GM19468 (cell line): ENCODE measurements at regions not wholly inside any gene's neighbourhood (a gene's known extent, or its start where the extent isn't known, plus 50 kb on each side); places are given as distances from the start of the nearest gene placed in this dataset.

ENCODE experiments used
- ATAC-seq: cut with Tn5 transposase; IDR thresholded peaks from one replicate; pipeline ENCODE4 v1.9.1; 2021; ENCODE audit warnings: mild to moderate bottlenecking, moderate library complexity, moderate number of reproducible peaks; ENCODE audit not compliant: unreplicated experiment; ENCODE audit errors: extremely low read depth

GRCh38 chr12:63276537-63277365, 125.8 kb upstream of the AVPR1A start:
- no peak for ATAC-seq

GRCh38 chr12:63266988-63267387, 116.0 kb upstream of the AVPR1A start:
- no peak for ATAC-seq

DNA sequence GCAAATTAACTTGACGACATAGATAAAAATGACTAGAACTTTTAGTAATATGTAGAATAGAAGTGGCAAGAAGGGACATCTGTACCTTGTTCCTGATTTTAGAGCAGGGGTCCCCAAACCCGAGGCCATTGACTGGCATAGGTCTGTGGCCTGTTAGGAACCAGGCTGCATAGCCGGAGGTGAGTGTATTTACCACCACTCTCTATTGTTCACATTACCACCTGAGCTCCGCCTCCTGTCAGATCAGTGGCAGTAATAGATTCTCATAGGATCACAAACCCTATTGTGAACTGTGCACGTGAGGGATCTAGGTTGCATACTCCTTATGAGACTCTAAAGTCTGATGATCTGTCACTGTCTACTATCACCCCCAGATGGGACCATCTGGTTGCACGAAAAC, 113.6 kb upstream of the AVPR1A start:
- no peak for ATAC-seq

- ATAC-seq: no peak
Measured at GRCh38 chr12:63250486-63250885, 99.5 kb upstream of the AVPR1A start.

GRCh38 chr12:63238892-63239291, 87.9 kb upstream of the AVPR1A start:
- ATAC-seq: no peak

DNA sequence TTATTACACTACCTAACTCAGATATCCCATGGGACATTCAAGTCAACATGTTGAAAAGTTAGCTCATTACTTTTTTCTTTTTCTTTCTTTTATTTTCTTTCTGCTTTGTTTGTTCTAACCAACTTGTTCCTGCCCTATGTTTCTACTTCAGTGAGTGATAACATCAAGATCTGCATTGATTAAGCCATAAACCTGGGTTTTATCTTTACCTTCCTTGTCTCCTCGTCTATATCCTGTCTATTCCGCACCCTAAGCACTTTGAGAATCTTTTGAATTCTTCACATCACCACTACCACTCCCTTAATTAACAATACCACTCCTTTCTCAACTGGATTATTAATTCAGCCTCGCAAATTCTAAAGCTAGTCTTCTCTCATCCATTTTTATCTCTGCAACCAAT, 81.9 kb upstream of the AVPR1A start:
- no peak for ATAC-seq

GRCh38 chr12:63228853-63229252, 77.9 kb upstream of the AVPR1A start:
- no peak for ATAC-seq

- no peak for ATAC-seq
Measured at GRCh38 chr12:63226792-63227463, 75.9 kb upstream of the AVPR1A start.

DNA sequence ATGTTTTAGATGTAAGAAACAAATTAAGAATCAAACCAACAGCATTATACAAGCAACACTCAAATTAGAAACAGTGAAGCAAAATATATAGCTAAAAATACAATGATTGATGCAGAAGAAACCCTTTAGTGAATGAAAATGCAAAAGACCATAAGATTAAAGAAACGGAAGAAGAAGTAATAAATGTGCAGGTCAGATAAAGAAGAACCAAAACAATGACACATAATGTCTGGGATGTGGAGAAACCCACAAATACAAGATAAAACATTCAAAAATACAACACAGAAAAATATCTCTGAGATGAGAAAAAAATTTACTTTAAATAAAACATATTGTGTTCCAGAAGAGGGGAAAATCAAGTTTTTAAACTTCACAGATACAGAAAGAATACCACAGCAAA, 73.4 kb upstream of the AVPR1A start:
- no peak for ATAC-seq

DNA sequence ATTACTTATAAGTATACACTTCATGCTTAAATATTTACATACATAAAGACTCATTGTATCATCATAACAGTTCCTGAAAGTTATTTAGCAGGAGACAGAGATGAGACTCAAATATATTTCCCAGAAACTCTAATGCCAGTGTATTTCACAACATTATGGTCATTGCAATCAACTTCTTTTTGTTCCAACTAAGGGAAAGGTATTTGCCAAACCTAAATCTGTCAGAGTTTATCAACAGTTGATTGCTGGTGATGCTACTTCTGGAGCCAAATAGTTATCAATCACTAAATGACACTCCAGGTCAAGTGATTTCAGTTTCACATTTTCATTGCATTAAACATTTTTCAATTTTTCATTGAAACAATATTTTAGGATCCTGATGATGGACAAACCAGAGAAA, 72.1 kb upstream of the AVPR1A start:
- no peak for ATAC-seq

DNA sequence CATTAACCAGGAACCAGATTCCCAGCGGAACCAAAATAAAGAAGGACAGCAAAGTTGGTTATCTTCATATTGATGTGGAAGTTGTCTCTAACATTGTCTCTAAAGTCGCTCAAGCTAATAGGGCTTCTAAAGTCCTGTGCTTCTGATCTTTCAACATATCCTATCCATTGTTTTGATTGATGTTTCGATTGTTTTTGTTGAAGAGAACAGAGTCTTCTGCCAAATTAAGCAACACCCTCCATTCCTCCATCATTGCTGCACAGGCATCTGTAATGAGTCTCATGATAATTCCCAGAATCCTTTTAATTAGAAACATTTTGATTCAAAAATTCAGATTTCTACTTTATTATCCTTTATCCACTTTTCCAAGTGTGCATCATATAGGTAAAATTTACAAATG, 71.6 kb upstream of the AVPR1A start:
- ATAC-seq: no peak

GRCh38 chr12:63220921-63221320, 69.9 kb upstream of the AVPR1A start:
- no peak for ATAC-seq

DNA sequence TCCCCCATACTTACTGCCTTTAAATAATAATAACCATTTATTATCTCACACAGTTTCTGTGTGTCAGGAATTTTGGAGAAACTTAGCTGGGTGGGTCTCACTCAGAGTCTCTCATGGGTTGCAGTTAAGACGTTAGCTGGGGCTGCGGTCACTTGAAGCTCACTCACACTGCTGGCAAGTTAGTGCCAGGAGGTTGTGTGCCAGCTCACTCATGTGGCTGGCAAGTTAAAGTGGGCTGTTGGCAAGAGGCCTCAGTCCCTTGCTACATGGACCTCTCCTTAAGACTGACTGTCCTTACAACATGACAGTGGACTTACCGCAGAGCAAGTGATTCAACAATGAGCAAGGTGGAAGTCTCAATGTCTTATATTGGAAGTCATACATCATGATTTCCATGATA, 61.3 kb upstream of the AVPR1A start:
- ATAC-seq: no peak

DNA sequence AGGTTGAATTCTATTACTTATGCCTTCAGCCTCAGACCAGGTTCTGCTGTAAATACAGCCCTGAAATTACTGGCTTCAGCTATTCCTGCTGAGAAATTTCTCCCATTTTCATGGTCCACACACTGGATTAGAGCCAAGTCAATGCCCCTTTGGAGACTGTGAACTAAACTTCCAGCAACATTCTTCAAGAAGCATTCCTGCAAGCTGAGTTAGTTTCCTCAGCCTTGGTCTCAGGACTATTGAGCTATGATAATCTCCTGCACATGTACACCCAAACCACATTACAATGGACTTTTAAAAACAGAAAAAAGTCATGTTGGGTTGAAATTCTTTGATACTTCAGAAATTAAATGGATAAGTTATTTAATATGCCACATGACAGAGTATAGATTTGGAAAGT, 58.0 kb upstream of the AVPR1A start:
- ATAC-seq: no peak

DNA sequence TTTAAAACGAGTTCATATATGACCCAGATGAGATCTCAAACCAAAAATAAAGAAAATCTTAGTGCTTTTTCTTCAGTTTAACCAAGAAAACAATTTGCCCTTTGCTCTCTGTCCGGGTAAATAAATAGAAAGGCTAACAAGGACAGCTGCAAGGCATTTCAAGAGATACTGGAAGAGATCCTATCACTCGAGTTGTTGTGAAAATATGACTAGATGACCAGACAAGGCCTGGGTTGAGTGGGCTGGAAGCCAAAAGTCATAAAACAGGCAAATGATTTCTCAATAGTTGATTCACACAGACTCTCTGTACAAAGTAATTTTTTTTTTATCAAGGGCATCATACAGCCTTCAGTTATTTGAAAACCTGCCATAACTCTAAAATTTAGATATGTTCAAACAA, 55.9 kb upstream of the AVPR1A start:
- ATAC-seq: no peak

DNA sequence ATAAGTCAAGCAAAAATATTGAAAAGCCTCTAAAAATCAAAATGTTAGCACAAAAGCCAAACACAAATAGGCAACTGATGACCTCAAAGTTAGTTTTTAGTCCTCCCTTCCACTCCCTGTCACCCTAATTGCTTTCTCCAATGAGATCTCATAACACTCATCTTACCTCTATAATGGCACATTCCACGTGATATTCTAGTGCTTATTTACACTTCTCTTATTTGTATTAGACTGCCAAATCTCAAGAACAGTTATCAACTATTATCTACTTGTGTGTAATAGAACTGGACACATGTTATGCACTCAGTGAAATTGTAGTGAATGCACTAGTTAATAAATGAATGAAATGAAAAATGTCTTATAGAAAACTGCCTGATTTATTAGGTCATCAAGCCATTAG, 55.5 kb upstream of the AVPR1A start:
- ATAC-seq: no peak
